Sigmoid colon (tissue), 6 donors: ENCODE measurements at regions not wholly inside any gene's neighbourhood (a gene's known extent, or its start where the extent isn't known, plus 50 kb on each side); places are given as distances from the start of the nearest gene placed in this dataset.

ENCODE experiments used
- DNase-seq: peaks from one replicate; pipeline ENCODE4 v3.0.0-alpha.2; 2019
- H3K27ac ChIP-seq, 4 donors: fragments of 200-600 bp; sonication (generic); one replicate each; pipeline ENCODE4 v1.5.1; 2016 to 2019; ENCODE audit warnings: mild to moderate bottlenecking in 1 of 4
- H3K27me3 ChIP-seq, 3 donors: fragments of 200-600 bp; sonication (generic); one replicate each; pipeline ENCODE4 v1.5.1; 2019; ENCODE audit warnings: mild to moderate bottlenecking in 1 of 3
- H3K36me3 ChIP-seq, 4 donors: fragments of 200-600 bp; sonication (generic); one replicate each; pipeline ENCODE4 v1.5.1; 2016 to 2019
- H3K4me1 ChIP-seq, 4 donors: fragments of 200-600 bp; sonication (generic); one replicate each; pipeline ENCODE4 v1.5.1; 2017 to 2019
- H3K4me3 ChIP-seq, 4 donors: fragments of 200-600 bp; sonication (generic); one replicate each; pipeline ENCODE4 v1.5.1; 2017 to 2019; ENCODE audit warnings: mild to moderate bottlenecking in 2 of 4, moderate library complexity in 1 of 4
- H3K9me3 ChIP-seq, 4 donors: fragments of 200-600 bp in 3 of 4; sonication (generic) in 3 of 4; one replicate each; pipeline versions ENCODE4 v1.5.1 to v1.6.1; 2013 to 2019
- CTCF ChIP-seq, 4 experiments: fragments of 450-650 bp in 3 of 4; fragments of 200-600 bp in 1 of 4; IDR thresholded peaks; one replicate each; pipeline ENCODE4 v1.5.1; 2016 to 2019; ENCODE audit warnings: antibody characterized with exemption in 4 of 4, mild to moderate bottlenecking in 3 of 4, moderate library complexity in 2 of 4
- EP300 ChIP-seq, 4 donors: sonication (generic); formaldehyde crosslinking; IDR thresholded peaks; one replicate each; pipeline ENCODE4 v1.6.1; 2017; ENCODE audit warnings: antibody characterized with exemption in 4 of 4
- POLR2A ChIP-seq, 2 donors: fragments of 450-650 bp; IDR thresholded peaks; one replicate each; pipeline ENCODE4 v1.6.1; 2016; ENCODE audit warnings: antibody characterized with exemption in 2 of 2, mild to moderate bottlenecking in 2 of 2, moderate library complexity in 2 of 2
- POLR2AphosphoS5 ChIP-seq, 4 donors: sonication (generic); formaldehyde crosslinking; IDR thresholded peaks; one replicate each; pipeline ENCODE4 v1.6.1; 2017; ENCODE audit warnings: antibody characterized with exemption in 4 of 4
- WGBS, 2 donors: extraction: QIAGEN DNeasy Blood & Tissue Kit; methylation state at CpG; one replicate each; pipeline ENCODE4 v1.1.7; 2013; 5-methylcytosine and 5-hydroxymethylcytosine counted together
- intact Hi-C: fragments of 100-400 bp; cut with DNase I; formaldehyde crosslinking; loops from one replicate; pipeline ENCODE4 v1.15.1; 2023
- donor health status: healthy with polysubstance abuse.
- donor health status: healthy.

DNA sequence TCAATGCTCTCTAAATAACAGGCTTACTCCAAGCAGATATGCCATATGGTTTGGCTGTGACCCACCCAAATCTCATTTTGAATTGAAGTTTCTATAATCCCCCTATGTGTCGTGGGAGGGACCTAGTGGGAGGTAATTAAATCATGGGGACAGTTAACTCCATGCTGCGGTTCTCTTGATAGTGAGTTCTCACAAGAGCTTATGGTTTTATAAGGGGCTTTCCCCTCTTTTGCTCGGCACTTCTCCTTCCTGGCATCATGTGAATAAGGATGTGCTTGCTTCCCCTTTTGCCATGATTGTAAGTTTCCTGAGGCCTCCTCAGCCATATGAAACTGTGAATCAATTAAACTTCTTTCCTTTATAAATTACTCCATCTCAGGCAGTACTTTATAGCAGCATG is 302.7 kb upstream of the ZC3H15 start:
- H3K36me3 ChIP-seq: no peaks in the 10 kb centered on the region
- no peak overlapping the region for H3K4me3 ChIP-seq
- H3K4me1 ChIP-seq: peaks cover 0 to 17% (median 11%) of the 10 kb centered on the region in 4 donors
- WGBS, 2 donors: 78 to 84% methylated on average over 3 of the region's 3 CpGs
- H3K9me3 ChIP-seq: no peaks in the 10 kb centered on the region
- TF ChIP-seq POLR2AphosphoS5 (IDR thresholded peaks at IDR 0.05) (no peak), EP300 (IDR thresholded peaks at IDR 0.05) (no peak), POLR2A (IDR thresholded peaks at IDR 0.05) (no peak), CTCF (IDR thresholded peaks at IDR 0.05) (no peak)
- no peaks in the 10 kb centered on the region for H3K27me3 ChIP-seq
- intact Hi-C loops: no loop called here
- H3K27ac ChIP-seq: no peak overlapping the region
- DNase-seq: no peak

DNA sequence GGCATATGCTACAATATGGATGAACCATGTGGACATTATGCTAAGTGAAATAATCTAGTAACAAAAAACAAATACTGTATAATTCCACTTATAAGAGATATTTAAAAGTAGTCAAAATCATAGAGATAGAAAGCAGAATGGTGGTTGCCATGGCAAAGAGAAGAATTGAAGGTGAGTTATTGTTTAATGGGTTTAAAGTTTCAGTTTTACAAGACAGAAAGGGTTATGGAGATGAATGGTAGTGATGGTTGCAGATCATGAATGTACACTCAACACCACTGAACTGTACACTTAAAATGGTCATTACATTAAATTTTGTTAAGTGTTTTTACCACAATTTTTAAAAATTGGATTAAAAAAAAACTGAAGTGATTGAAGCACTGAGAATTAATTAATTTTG is 298.2 kb upstream of the ZC3H15 start:
- H3K36me3 ChIP-seq: no peaks in the 10 kb centered on the region
- H3K4me1 ChIP-seq: no peaks in the 10 kb centered on the region
- H3K4me3 ChIP-seq: no peak overlapping the region
- no peak for DNase-seq
- H3K9me3 ChIP-seq: no peaks in the 10 kb centered on the region
- H3K27ac ChIP-seq: no peak overlapping the region
- TF ChIP-seq EP300 (IDR thresholded peaks at IDR 0.05) (no peak), POLR2A (IDR thresholded peaks at IDR 0.05) (no peak), CTCF (IDR thresholded peaks at IDR 0.05) (no peak), POLR2AphosphoS5 (IDR thresholded peaks at IDR 0.05) (no peak)
- intact Hi-C loops: no loop called here
- no peaks in the 10 kb centered on the region for H3K27me3 ChIP-seq

DNA sequence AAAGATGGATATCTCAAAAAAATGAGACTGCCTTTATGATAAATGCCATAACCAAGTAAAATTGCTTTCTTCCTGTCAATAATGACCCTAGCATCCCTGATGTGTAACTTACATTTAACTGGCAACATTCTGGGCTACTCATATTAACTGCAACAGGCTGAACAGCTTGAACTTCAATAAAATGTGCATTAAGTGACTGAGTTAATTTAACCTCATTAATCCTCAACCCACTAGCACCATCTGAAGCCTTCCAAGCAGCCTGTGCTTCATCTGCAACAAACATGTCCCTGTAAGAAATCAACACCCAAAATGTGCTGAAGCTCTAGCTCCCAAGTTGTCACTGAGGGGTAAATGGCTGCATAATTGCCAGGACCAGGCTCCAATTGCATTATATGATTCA is 296.2 kb upstream of the ZC3H15 start:
- TF ChIP-seq POLR2AphosphoS5 (IDR thresholded peaks at IDR 0.05) (no peak), EP300 (IDR thresholded peaks at IDR 0.05) (no peak), POLR2A (IDR thresholded peaks at IDR 0.05) (no peak), CTCF (IDR thresholded peaks at IDR 0.05) (no peak)
- Histone ChIP-seq H3K4me1 (no peaks in the 10 kb centered on the region), H3K27ac (no peak overlapping the region), H3K9me3 (no peaks in the 10 kb centered on the region), H3K4me3 (no peak overlapping the region), H3K36me3 (no peaks in the 10 kb centered on the region), H3K27me3 (no peaks in the 10 kb centered on the region)
- intact Hi-C loops: no loop called here
- no peak for DNase-seq

DNA sequence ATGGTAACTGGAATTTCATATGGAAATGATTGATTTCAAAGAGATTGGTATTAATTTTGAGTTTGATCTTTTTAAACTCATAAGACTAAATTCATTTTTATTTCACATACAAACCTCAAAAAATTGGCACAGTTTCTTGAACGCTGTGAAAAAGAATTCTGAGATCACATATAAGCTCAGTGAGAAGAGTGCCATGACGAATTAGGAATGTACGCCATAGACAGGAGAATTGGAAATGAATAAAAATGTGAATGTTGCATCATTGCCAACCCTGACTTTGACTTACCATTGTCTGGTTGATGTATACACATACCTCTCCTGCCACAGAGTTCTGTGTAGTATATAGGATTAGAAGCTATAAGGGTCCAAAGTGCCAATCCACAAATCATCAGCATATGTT is 290.4 kb upstream of the ZC3H15 start:
- Histone ChIP-seq H3K27me3 (no peaks in the 10 kb centered on the region), H3K36me3 (no peaks in the 10 kb centered on the region), H3K9me3 (no peaks in the 10 kb centered on the region), H3K4me1 (no peaks in the 10 kb centered on the region), H3K4me3 (no peak overlapping the region), H3K27ac (no peak overlapping the region)
- 94 to 96% methylated on average over 3 of the region's 3 CpGs for WGBS, 2 donors
- TF ChIP-seq POLR2A (IDR thresholded peaks at IDR 0.05) (no peak), POLR2AphosphoS5 (IDR thresholded peaks at IDR 0.05) (no peak), EP300 (IDR thresholded peaks at IDR 0.05) (no peak), CTCF (IDR thresholded peaks at IDR 0.05) (no peak)
- DNase-seq: no peak
- intact Hi-C loops: no loop called here

DNA sequence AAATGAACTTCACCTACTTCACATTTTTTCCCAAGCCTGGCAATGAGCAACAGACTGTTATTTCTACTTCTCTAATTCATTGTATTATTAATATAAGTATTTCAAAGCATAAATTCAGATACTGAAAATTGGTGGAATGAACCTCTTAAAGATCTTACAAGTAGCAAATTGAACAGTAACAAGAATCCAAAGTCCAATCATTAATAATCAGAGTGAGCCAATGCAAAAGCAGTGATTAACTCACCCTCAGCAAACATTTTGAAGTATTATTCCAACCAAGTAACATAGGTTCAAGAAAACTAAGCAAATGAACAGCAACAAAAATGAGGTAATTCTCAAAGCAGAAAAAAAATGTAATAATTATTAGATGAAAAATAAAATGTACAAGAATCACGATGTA is 288.1 kb upstream of the ZC3H15 start:
- no peak for DNase-seq
- Histone ChIP-seq H3K4me1 (no peaks in the 10 kb centered on the region), H3K27ac (no peak overlapping the region), H3K4me3 (no peak overlapping the region), H3K27me3 (no peaks in the 10 kb centered on the region), H3K36me3 (no peaks in the 10 kb centered on the region), H3K9me3 (no peaks in the 10 kb centered on the region)
- intact Hi-C loops: no loop called here
- 89 to 97% methylated on average over 1 of the region's 1 CpG for WGBS, 2 donors
- TF ChIP-seq POLR2AphosphoS5 (IDR thresholded peaks at IDR 0.05) (no peak), EP300 (IDR thresholded peaks at IDR 0.05) (no peak), CTCF (IDR thresholded peaks at IDR 0.05) (no peak), POLR2A (IDR thresholded peaks at IDR 0.05) (no peak)
